Loucy (cell line): ENCODE measurements at regions not wholly inside any gene's neighbourhood (a gene's known extent, or its start where the extent isn't known, plus 50 kb on each side); places are given as distances from the start of the nearest gene placed in this dataset.

ENCODE experiments used
- H2AFZ ChIP-seq: fragments of 200-600 bp; sonication (generic); 2 replicates; pipeline ENCODE4 v1.6.0; 2016; ENCODE audit warnings: antibody characterized with exemption, mild to moderate bottlenecking, low read length, moderate library complexity
- H3F3A ChIP-seq: fragments of 200-600 bp; 2 replicates; pipeline ENCODE4 v1.6.0; 2016; ENCODE audit warnings: antibody characterized with exemption, low read depth, mild to moderate bottlenecking
- H3K27me3 ChIP-seq: fragments of 200-600 bp; sonication (generic); 2 replicates; pipeline ENCODE4 v1.6.1; 2014; ENCODE audit warnings: low read length, mild to moderate bottlenecking; ENCODE audit not compliant: insufficient read depth, poor library complexity, severe bottlenecking
- H3K36me3 ChIP-seq: fragments of 200-600 bp; sonication (generic); 2 replicates; pipeline ENCODE4 v1.6.1; 2016; ENCODE audit warnings: low read length; ENCODE audit not compliant: insufficient read depth
- H3K4me1 ChIP-seq: fragments of 200-600 bp; sonication (generic); 2 replicates; pipeline ENCODE4 v1.5.1; 2014; ENCODE audit warnings: low read length, mild to moderate bottlenecking; ENCODE audit not compliant: insufficient read depth, poor library complexity, severe bottlenecking
- H3K4me2 ChIP-seq: fragments of 200-600 bp; sonication (generic); 2 replicates; pipeline ENCODE4 v1.6.0; 2014; ENCODE audit warnings: antibody characterized with exemption, low read length, low read depth, mild to moderate bottlenecking; ENCODE audit not compliant: poor library complexity, severe bottlenecking
- H3K4me3 ChIP-seq: fragments of 200-600 bp; sonication (generic); 2 replicates; pipeline ENCODE4 v1.5.1; 2014; ENCODE audit warnings: low read length, mild to moderate bottlenecking, mixed read lengths; ENCODE audit not compliant: poor library complexity, severe bottlenecking
- H3K79me2 ChIP-seq: fragments of 200-600 bp; sonication (generic); 2 replicates; pipeline ENCODE4 v1.6.1; 2014; ENCODE audit warnings: low read length; ENCODE audit not compliant: insufficient read depth
- H3K9ac ChIP-seq: fragments of 200-600 bp; sonication (generic); 2 replicates; pipeline ENCODE4 v1.6.0; 2014; ENCODE audit warnings: mild to moderate bottlenecking, low read depth, low read length, moderate library complexity; ENCODE audit not compliant: poor library complexity, severe bottlenecking
- H3K9me2 ChIP-seq: fragments of 200-600 bp; sonication (generic); replicated peaks from 2 replicates; pipeline ENCODE4 v1.6.1; 2016; ENCODE audit warnings: low read depth, low read length, mixed read lengths
- H3K9me3 ChIP-seq: fragments of 200-600 bp; sonication (generic); 2 replicates; pipeline ENCODE4 v1.6.1; 2014; ENCODE audit warnings: mild to moderate bottlenecking, antibody characterized with exemption, low read length, low read depth; ENCODE audit not compliant: insufficient read depth
- H4K20me1 ChIP-seq: fragments of 200-600 bp; sonication (generic); 2 replicates; pipeline ENCODE4 v1.6.0; 2014; ENCODE audit warnings: antibody characterized with exemption, low read length, mild to moderate bottlenecking; ENCODE audit not compliant: insufficient read depth, poor library complexity, severe bottlenecking
- EZH2phosphoT487 ChIP-seq: fragments of 200-600 bp; IDR thresholded peaks from 2 replicates; pipeline ENCODE4 v1.6.1; 2018; ENCODE audit warnings: antibody characterized with exemption, mild to moderate bottlenecking, moderate library complexity, borderline replicate concordance
- TF ChIP-seq, protein P1 (sequence below): fragments of 200-600 bp; sonication (generic); conservative IDR thresholded peaks from 2 replicates; pipeline ENCODE4 v1.5.1; 2014; ENCODE audit warnings: mild to moderate bottlenecking, antibody characterized with exemption, low read length

DNA sequence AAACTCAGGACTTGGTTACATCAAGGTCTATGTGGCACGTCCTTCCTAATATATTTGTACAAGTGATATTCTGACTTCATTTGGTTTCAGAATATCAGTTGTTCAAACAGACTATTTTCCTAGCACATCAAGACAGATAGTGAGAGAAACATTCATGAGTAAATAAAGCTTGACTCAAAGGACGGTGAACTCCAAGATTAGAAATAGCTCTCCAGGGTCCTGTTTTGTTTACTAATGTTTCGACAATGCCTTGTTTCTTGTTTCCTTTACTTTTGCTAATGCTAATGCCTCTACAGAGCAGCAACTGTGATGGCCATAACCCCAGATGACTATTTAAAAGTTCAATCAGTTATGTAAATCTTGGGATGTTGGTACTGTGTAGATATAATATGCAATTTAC, 313.9 kb downstream of the KLF12 start:
- no peaks in the 10 kb centered on the region for H3K27me3 ChIP-seq
- H3K4me2 ChIP-seq, result no peak overlapping the region
- H3K36me3 ChIP-seq, result no peaks in the 10 kb centered on the region
- no peaks in the 10 kb centered on the region for H4K20me1 ChIP-seq
- no peak overlapping the region for H3K4me3 ChIP-seq
- H2AFZ ChIP-seq, result no peak overlapping the region
- peaks cover 4% of the 10 kb centered on the region for H3K4me1 ChIP-seq
- no peak for TF ChIP-seq EZH2phosphoT487
- TF ChIP-seq, protein P1, sequence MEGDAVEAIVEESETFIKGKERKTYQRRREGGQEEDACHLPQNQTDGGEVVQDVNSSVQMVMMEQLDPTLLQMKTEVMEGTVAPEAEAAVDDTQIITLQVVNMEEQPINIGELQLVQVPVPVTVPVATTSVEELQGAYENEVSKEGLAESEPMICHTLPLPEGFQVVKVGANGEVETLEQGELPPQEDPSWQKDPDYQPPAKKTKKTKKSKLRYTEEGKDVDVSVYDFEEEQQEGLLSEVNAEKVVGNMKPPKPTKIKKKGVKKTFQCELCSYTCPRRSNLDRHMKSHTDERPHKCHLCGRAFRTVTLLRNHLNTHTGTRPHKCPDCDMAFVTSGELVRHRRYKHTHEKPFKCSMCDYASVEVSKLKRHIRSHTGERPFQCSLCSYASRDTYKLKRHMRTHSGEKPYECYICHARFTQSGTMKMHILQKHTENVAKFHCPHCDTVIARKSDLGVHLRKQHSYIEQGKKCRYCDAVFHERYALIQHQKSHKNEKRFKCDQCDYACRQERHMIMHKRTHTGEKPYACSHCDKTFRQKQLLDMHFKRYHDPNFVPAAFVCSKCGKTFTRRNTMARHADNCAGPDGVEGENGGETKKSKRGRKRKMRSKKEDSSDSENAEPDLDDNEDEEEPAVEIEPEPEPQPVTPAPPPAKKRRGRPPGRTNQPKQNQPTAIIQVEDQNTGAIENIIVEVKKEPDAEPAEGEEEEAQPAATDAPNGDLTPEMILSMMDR, result no peak
- no peak overlapping the region for H3K9ac ChIP-seq
- no peaks in the 10 kb centered on the region for H3K9me3 ChIP-seq
- no peaks in the 10 kb centered on the region for H3F3A ChIP-seq
- H3K79me2 ChIP-seq, result no peaks in the 10 kb centered on the region
- H3K9me2 ChIP-seq, result no peaks in the 10 kb centered on the region

- no peak for TF ChIP-seq EZH2phosphoT487
- TF ChIP-seq, protein P1, result no peak
- H3K79me2 ChIP-seq, result no peaks in the 10 kb centered on the region
- no peaks in the 10 kb centered on the region for H3K27me3 ChIP-seq
Observed at GRCh38 chr13:73819711-73820110, 314.5 kb downstream of the KLF12 start.

GRCh38 chr13:73816702-73817101, 317.5 kb downstream of the KLF12 start:
- no peaks in the 10 kb centered on the region for H3K9me2 ChIP-seq
- no peaks in the 10 kb centered on the region for H4K20me1 ChIP-seq
- no peaks in the 10 kb centered on the region for H3K4me1 ChIP-seq
- H3K9me3 ChIP-seq, result no peaks in the 10 kb centered on the region
- H3F3A ChIP-seq, result no peaks in the 10 kb centered on the region
- no peak overlapping the region for H3K9ac ChIP-seq
- H3K27me3 ChIP-seq, result no peaks in the 10 kb centered on the region
- TF ChIP-seq, protein P1, result no peak
- no peak for TF ChIP-seq EZH2phosphoT487
- H3K4me2 ChIP-seq, result no peak overlapping the region
- no peak overlapping the region for H3K4me3 ChIP-seq
- H2AFZ ChIP-seq, result no peak overlapping the region
- H3K79me2 ChIP-seq, result no peaks in the 10 kb centered on the region
- peaks cover 14% of the 10 kb centered on the region; the same call in 1 of the 2 replicates for H3K36me3 ChIP-seq

More at GRCh38 chr13:73819711-73820110, 314.5 kb downstream of the KLF12 start:
- H3K36me3 ChIP-seq, result no peaks in the 10 kb centered on the region
- H3K4me1 ChIP-seq, result no peaks in the 10 kb centered on the region
- no peak overlapping the region for H2AFZ ChIP-seq
- no peak overlapping the region for H3K4me3 ChIP-seq
- H3F3A ChIP-seq, result no peaks in the 10 kb centered on the region
- no peak overlapping the region for H3K9ac ChIP-seq
- no peaks in the 10 kb centered on the region for H3K9me2 ChIP-seq
- H3K4me2 ChIP-seq, result no peak overlapping the region
- H3K9me3 ChIP-seq, result no peaks in the 10 kb centered on the region
- no peaks in the 10 kb centered on the region for H4K20me1 ChIP-seq
